ENCODE measurements at regions not wholly inside any gene's neighbourhood (a gene's known extent, or its start where the extent isn't known, plus 50 kb on each side); places are given as distances from the start of the nearest gene placed in this dataset.

DNA sequence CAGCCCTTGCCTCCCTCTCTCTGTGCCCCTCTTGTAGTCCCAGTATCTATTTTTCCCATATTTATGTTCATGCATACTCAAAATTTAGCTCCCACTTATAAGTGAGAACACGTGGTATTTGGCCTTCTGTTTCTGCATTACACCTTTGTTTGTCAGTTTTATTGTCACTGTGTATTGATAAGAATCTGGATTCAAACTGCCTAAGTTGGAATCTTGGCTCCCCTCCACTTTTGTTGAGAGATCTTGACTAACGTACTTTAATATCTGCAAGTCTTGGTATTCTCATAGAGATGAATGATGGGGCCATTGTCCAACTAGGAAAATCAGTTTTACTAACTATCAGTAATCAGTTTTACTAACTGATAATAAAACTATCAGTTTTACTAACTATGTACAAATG is 87.8 kb upstream of the PRMT6 start:
- WGBS (ENCODE audit: insufficient coverage), result no CpG with 5 or more reads among the region's 2 CpGs
- Histone ChIP-seq H4K20me1 (ENCODE audit: control insufficient read depth, insufficient read depth, low read length, poor library complexity, severe bottlenecking) (no peaks in the 10 kb centered on the region), H3K79me2 (ENCODE audit: control insufficient read depth, insufficient read depth, low read length) (no peaks in the 10 kb centered on the region), H3K9me3 (ENCODE audit: control extremely low read depth in 1 of 3, control insufficient read depth in 2 of 3, insufficient read depth in 1 of 3, low read length in 2 of 3) (no peaks in the 10 kb centered on the region), H3K4me3 (ENCODE audit: control extremely low read depth in 1 of 5, extremely low read depth in 1 of 5, insufficient read depth in 1 of 5, low read depth in 2 of 5, low read length in 4 of 5) (no peak overlapping the region), H3K4me2 (replicated peaks; ENCODE audit: low read depth, low read length, poor library complexity, severe bottlenecking) (no peak overlapping the region), H3K4me1 (ENCODE audit: control insufficient read depth in 2 of 2, insufficient read depth in 2 of 2, low read length in 2 of 2) (no peaks in the 10 kb centered on the region), H3K27me3 (replicated peaks in 1 of 4; ENCODE audit: control extremely low read depth in 1 of 4, control insufficient read depth in 3 of 4, insufficient read depth in 4 of 4, low read length in 3 of 4) (no peaks in the 10 kb centered on the region), H3K36me3 (replicated peaks in 1 of 2; ENCODE audit: control extremely low read depth in 1 of 2, control insufficient read depth in 1 of 2, extremely low read depth in 1 of 2, insufficient read depth in 2 of 2, low read length in 1 of 2) (no peaks in the 10 kb centered on the region), H2AFZ (ENCODE audit: insufficient read depth, low read depth, low read length, poor library complexity, severe bottlenecking) (no peak overlapping the region), H3K9ac (ENCODE audit: low read length) (no peak overlapping the region), H3K27ac (ENCODE audit: low read length in 2 of 2) (no peak overlapping the region)
- CTCF ChIA-PET, result no interaction called here
- ATAC-seq (ENCODE audit: low read depth), result no peak
- POLR2A ChIA-PET, result no interaction called here
- Mint-ChIP-seq H3K4me3 (no peak overlapping the region), H3K9me3 (ENCODE audit: insufficient read depth) (no peaks in the 10 kb centered on the region), H3K27ac (no peak overlapping the region), H3K27me3 (no peaks in the 10 kb centered on the region), H3K4me1 (no peaks in the 10 kb centered on the region)
- no peak for TF ChIP-seq EZH2 (IDR thresholded peaks at IDR 0.05; ENCODE audit: borderline replicate concordance, insufficient read depth, low read depth, low read length, poor library complexity, severe bottlenecking)
- TF ChIP-seq, protein P1, sequence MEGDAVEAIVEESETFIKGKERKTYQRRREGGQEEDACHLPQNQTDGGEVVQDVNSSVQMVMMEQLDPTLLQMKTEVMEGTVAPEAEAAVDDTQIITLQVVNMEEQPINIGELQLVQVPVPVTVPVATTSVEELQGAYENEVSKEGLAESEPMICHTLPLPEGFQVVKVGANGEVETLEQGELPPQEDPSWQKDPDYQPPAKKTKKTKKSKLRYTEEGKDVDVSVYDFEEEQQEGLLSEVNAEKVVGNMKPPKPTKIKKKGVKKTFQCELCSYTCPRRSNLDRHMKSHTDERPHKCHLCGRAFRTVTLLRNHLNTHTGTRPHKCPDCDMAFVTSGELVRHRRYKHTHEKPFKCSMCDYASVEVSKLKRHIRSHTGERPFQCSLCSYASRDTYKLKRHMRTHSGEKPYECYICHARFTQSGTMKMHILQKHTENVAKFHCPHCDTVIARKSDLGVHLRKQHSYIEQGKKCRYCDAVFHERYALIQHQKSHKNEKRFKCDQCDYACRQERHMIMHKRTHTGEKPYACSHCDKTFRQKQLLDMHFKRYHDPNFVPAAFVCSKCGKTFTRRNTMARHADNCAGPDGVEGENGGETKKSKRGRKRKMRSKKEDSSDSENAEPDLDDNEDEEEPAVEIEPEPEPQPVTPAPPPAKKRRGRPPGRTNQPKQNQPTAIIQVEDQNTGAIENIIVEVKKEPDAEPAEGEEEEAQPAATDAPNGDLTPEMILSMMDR (IDR thresholded peaks at IDR 0.05), result no peak
- no peak for DNase-seq
- intact Hi-C loops (cut with micrococcal nuclease), result no loop called here

DNA sequence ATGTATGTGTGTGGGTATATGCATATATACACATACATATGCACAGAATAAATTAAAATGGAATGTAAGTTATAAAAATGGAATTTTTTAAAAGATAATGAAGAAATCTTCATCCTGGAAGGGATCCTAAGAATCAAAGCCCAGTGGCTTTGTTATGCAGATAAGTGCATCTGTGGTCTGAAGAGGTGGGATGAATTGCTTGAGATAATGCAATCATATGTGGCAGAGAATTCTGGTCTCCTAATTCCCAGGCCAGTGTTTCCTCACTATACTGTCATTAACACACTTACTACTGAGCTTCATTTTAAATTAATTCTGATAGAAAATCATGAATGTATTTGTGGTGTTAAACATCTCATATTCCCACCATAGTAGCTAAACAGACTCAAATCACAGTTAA is 86.7 kb upstream of the PRMT6 start:
- Histone ChIP-seq H3K27me3 (replicated peaks in 1 of 4; ENCODE audit: control extremely low read depth in 1 of 4, control insufficient read depth in 3 of 4, insufficient read depth in 4 of 4, low read length in 3 of 4) (no peaks in the 10 kb centered on the region), H3K36me3 (replicated peaks in 1 of 2; ENCODE audit: control extremely low read depth in 1 of 2, control insufficient read depth in 1 of 2, extremely low read depth in 1 of 2, insufficient read depth in 2 of 2, low read length in 1 of 2) (no peaks in the 10 kb centered on the region), H3K79me2 (ENCODE audit: control insufficient read depth, insufficient read depth, low read length) (no peaks in the 10 kb centered on the region), H3K9me3 (ENCODE audit: control extremely low read depth in 1 of 3, control insufficient read depth in 2 of 3, insufficient read depth in 1 of 3, low read length in 2 of 3) (no peaks in the 10 kb centered on the region), H3K27ac (ENCODE audit: low read length in 2 of 2) (no peak overlapping the region), H2AFZ (ENCODE audit: insufficient read depth, low read depth, low read length, poor library complexity, severe bottlenecking) (no peak overlapping the region), H3K4me2 (replicated peaks; ENCODE audit: low read depth, low read length, poor library complexity, severe bottlenecking) (no peak overlapping the region), H4K20me1 (ENCODE audit: control insufficient read depth, insufficient read depth, low read length, poor library complexity, severe bottlenecking) (no peaks in the 10 kb centered on the region), H3K9ac (ENCODE audit: low read length) (no peak overlapping the region), H3K4me1 (ENCODE audit: control insufficient read depth in 2 of 2, insufficient read depth in 2 of 2, low read length in 2 of 2) (no peaks in the 10 kb centered on the region), H3K4me3 (ENCODE audit: control extremely low read depth in 1 of 5, extremely low read depth in 1 of 5, insufficient read depth in 1 of 5, low read depth in 2 of 5, low read length in 4 of 5) (no peak overlapping the region)
- ChIA-PET POLR2A (no interaction called here), CTCF (no interaction called here)
- intact Hi-C loops (cut with micrococcal nuclease), result no loop called here
- no peaks in the 10 kb centered on the region for H3K9me3 Mint-ChIP-seq (ENCODE audit: insufficient read depth)
- no peak overlapping the region for H3K27ac Mint-ChIP-seq
- no peak for DNase-seq
- ATAC-seq (ENCODE audit: low read depth), result no peak
- no peaks in the 10 kb centered on the region for H3K27me3 Mint-ChIP-seq
- TF ChIP-seq, protein P1 (IDR thresholded peaks at IDR 0.05), result no peak
- no peak for TF ChIP-seq EZH2 (IDR thresholded peaks at IDR 0.05; ENCODE audit: borderline replicate concordance, insufficient read depth, low read depth, low read length, poor library complexity, severe bottlenecking)
- H3K4me3 Mint-ChIP-seq, result no peak overlapping the region
- no peaks in the 10 kb centered on the region for H3K4me1 Mint-ChIP-seq
